ENCODE measurements at regions not wholly inside any gene's neighbourhood (a gene's known extent, or its start where the extent isn't known, plus 50 kb on each side); places are given as distances from the start of the nearest gene placed in this dataset.

DNA sequence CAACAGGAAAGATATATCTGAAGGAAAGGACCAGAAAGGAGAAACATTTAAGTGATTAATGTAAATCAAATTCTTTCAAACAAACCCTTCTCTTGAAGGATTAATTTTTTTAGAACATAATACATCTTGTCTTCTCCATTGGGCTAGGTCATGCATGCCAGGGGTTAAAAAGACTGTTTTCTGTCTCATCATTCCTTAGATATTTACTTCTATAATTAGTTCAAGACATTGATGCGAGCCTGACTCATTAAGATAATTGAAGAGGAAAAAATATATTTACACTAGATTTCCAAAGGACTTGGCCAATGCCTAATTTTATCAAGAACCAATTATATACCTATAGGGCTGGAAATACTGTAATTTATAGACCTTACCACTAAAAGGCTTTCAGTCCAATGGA, 166.6 kb upstream of the SETBP1 start:
- TF ChIP-seq MYC (IDR thresholded peaks at IDR 0.05; ENCODE audit: low read depth, low read length) (no peak), POLR2A (IDR thresholded peaks at IDR 0.05; ENCODE audit: extremely low read depth, insufficient read length) (no peak)
- TF ChIP-seq, protein P1, sequence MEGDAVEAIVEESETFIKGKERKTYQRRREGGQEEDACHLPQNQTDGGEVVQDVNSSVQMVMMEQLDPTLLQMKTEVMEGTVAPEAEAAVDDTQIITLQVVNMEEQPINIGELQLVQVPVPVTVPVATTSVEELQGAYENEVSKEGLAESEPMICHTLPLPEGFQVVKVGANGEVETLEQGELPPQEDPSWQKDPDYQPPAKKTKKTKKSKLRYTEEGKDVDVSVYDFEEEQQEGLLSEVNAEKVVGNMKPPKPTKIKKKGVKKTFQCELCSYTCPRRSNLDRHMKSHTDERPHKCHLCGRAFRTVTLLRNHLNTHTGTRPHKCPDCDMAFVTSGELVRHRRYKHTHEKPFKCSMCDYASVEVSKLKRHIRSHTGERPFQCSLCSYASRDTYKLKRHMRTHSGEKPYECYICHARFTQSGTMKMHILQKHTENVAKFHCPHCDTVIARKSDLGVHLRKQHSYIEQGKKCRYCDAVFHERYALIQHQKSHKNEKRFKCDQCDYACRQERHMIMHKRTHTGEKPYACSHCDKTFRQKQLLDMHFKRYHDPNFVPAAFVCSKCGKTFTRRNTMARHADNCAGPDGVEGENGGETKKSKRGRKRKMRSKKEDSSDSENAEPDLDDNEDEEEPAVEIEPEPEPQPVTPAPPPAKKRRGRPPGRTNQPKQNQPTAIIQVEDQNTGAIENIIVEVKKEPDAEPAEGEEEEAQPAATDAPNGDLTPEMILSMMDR (IDR thresholded peaks at IDR 0.05; ENCODE audit: low read depth, low read length), result no peak
